ENCODE measurements at regions not wholly inside any gene's neighbourhood (a gene's known extent, or its start where the extent isn't known, plus 50 kb on each side); places are given as distances from the start of the nearest gene placed in this dataset.
"Not testable (repeated sequence)": the region's sequence is repeated elsewhere in the genome, so short reads cannot be mapped to it uniquely, and the experiment has no call there.

DNA sequence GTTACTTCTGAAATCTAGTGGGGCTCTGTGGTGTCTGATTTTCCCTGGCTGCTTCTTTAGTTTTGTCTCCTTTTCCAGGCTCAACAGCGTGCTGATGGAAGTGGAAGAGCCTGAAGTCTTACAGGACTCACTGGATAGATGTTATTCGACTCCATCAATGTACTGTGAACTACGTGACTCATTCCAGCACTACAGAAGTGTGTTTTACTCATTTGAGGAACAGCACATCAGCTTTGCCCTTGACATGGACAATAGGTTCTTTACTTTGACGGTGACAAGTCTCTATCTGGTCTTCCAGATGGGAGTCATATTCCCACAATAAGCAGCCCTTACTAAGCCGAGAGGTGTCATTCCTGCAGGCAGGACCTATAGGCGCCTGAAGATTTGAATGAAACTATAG lies 51.1 kb downstream of the NBPF8 start:
- not testable (repeated sequence) for DNase-seq

DNA sequence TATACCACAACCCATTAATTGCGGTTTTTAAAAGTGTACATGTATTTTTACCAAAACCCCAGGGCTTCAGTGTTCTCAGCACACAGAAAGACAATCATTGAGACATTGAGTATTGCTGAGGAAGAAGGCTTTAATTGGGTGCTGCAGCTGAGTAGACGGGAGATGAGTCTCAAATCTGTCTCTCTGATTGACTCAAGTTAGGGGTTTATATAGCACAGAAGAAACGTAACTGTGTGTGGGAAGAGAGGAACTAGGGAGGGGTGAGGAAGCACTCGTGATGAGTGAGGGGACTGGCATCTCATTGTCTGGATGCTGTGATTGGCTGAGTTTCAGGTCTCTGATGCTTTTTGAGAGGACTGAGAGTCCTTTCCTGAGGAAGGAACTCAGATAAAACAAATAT lies 62.8 kb downstream of the NBPF8 start:
- DNase-seq, result not testable (repeated sequence)

DNA sequence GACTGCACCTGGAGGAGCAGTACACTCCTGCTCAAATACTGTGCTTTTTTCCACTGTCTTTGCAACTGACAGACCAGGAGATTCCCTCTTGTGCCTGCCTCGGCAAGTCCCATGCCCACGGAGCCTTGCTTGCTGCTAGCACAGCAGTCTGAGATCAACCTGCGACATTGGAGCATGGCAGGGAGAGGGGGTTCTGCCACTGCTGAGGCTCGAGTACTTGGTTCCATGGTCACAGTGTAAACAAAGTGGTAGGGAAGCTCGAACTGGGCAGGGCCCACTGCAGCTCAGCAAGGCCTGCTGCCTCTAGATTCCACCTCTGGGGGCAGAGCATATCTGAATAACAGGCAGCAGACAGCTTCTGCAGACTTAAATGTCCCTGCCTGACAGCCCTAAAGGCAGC lies 63.6 kb downstream of the NBPF8 start:
- DNase-seq, result not testable (repeated sequence)

DNA sequence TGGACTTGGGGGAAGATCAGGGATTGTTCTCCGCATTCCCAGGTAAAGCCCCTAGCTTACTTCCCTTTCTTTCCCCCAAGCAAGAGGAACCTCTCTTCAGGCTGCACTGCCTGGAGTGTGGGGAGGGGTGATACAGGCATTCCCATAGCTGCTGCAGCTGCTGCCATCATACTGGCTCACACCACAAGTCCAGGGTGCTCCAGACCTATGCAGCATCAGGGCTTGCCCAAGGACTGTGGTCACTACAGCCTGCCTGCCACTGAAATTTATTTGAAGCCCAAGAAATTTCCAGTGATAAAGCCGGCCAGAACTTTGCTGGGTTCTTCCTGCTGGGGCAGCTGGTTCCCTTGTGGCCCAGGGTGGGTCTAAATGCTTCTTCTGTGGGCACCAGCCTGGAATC lies 72.7 kb downstream of the NBPF8 start:
- DNase-seq, result not testable (repeated sequence)

DNA sequence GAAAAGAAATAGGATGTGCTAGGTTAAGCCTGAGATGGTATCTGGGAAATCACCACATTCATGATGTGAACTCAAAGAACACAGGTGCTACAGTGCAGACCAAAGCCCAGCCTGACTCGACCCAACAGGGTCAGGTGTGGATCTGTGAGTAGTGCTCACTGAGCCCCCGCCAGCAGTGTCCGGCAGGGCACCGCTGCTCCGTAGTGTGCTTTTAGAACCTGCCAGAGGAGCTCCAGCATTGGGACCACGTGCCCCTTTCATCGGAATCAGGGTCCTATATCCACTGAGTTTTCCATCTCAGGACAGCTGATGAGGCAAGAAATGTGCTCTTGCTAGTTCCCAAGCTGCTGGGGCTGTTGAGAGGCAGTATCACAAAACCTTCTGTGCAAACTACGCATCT lies 74.4 kb downstream of the NBPF8 start:
- DNase-seq, result not testable (repeated sequence)

DNA sequence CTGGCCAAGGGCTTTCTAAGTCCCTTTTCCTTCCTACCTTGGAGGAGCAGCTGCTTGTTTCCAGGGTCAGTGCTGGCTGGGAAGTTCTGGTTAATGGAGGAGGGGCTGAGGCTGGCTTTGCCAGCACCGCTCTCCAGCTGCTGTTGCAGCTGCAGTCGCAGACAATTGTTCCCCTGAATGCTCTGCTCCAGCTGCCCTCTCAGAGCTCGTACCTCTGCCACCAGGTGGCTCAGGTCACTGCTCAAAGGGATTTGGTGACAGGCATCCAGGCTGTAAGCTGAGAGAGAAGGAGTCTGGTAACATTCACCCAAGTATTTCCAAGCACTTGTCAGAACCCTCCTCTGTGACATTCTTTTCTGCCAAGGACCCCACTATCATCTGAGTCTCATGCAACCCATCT lies 82.3 kb downstream of the NBPF8 start:
- DNase-seq, result not testable (repeated sequence)

DNA sequence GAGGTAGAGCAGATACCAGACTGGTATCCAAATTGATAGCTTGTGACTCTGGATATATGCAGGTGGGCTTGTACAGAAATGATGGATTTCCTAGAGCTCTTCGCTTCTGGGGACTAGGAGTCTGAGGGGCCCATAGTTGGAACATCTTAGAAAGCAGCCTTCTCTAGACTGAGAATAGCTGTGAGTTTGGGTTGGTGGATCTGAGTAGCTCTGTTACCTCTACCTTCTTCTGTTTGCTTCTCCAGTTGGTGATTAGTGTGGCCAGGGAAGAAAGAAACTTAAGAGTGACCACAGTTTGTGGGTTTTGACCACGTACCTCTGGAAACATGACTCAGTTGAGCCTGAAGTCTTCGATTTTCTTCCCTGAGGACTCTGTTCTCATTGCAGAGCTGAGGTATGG lies 88.4 kb downstream of the NBPF8 start:
- not testable (repeated sequence) for DNase-seq

DNA sequence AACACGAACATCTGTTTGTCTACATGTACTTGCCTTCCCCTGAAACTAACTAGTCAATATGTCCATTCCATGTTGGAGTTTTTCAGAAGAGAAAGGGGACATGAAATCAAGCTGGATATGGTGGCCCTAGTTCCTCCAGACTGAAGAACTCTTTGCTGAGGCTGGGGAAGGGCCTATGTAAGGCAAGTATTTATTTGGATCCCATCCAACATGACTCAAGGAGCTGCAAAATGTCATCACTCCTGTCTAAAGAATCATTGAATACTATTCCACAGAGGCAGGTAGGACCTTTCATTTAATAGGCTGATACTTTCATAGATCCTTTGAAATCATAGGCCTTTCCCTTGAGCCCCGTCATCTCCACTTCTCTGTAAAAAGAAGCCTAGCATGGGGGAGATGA lies 91.5 kb downstream of the NBPF8 start:
- not testable (repeated sequence) for DNase-seq

DNA sequence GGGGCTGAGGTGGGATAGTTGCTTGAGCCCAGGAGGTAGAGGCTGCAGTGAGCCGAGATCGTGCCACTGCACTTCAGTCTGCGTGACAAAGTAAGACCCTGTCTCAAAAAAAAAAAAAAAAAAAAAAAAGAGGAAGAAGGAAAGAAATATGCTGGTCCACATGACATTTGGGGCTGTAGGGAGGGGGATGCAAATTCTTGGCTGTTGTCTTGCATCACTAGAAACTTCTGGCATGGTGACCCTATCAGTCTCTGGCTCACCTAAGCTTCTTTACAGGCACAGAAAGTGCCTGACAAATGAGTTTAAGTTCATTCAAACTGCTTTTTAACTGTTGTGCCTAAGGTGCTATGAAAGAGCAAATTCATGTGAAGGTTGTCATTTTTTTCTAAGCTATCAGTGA lies 93.5 kb downstream of the NBPF8 start:
- DNase-seq, result not testable (repeated sequence)

DNA sequence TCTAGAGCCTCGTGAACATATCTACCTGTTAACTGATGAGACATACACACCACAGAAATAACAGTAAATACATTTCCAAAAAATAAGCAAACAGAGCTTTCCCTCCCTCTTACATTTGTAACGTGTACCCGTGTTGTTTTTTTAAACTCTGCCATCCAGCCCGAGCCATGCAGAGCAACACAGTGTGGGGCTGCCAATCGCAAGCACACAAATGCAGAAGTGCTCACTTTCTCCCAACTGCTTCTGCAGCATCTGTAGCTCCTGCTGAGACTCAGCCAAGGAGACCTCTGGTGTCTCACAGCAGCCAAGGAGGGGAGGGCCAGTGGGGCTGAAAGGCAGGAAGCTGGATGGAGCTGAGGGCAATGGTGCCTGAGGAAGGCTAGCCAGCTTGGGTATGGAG lies 94.4 kb downstream of the NBPF8 start:
- DNase-seq, result not testable (repeated sequence)

DNA sequence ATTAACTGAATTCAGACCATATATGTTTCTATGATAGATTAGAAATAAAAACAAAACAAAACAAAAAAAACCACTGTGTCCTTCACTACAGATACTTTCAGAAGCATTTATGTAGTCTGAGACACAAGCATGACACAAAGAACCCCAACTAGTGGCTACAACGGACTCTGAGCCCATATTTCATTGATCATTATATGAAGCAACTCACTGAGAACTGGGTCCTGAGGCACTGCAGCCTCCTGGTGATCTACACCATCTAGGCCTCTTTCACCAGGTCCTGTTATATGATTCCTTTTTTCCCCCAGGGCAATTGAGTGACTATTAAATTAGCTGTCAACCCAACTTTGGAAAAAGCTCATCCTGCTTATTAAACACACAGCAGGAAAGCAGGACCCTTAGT lies 98.3 kb downstream of the NBPF8 start:
- DNase-seq, result not testable (repeated sequence)

DNA sequence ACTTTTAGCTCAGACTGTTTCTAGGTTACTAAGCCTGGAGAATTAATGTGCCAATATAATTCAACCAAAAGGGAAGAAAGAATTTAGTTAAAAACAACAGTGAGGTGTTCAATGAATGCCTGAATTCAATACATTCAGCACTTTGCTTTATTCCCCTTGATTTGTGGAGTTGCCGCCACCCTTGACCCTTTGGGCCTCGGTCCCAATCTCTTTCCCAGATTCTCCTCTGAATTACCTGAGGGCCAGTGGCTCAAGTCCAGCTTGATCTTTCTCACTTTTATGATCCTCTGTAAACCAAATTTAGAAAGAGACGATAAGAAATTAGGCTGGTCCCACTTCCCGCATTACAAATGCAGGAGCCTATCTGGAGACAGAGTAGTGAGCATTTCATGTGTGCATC lies 98.7 kb downstream of the NBPF8 start:
- not testable (repeated sequence) for DNase-seq

DNA sequence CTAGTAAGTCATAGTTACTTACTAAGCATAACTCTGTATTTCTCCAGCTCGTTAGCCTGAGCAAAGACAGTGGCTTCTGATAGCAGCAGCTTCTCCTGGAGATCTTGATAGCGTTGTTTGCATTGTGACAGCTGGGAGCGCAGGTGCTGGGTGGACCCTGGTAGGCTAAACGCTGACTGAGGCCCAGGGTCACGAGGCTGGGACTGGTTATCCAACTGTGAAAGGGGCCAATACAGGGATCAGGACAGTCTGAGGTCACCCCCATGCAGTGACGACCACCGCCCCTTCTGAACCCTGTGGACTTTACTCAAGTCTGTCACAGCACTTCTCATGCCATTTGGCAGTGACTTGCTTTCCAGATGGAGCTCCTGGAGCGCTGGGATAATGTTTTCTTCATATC lies 104.4 kb downstream of the NBPF8 start:
- not testable (repeated sequence) for DNase-seq

DNA sequence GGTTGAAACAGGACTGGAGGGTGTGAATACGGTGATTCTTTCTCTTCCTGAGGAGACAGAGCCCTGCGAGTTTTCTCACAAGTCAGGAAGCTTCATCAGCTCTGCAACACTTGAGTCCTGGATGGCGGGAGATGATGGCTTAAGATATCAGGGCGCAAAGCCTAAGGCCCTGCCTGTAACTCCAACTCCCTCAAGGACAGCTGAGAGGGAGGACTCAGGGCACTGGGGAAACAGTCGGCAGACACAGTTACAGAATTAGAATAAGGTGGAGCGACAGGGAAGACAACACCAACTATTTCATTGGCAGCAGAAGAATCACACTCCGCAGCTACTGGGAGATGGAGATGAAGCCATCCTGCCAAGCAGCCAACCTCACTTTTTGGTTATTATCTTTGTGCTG lies 109.6 kb downstream of the NBPF8 start:
- DNase-seq, result not testable (repeated sequence)

DNA sequence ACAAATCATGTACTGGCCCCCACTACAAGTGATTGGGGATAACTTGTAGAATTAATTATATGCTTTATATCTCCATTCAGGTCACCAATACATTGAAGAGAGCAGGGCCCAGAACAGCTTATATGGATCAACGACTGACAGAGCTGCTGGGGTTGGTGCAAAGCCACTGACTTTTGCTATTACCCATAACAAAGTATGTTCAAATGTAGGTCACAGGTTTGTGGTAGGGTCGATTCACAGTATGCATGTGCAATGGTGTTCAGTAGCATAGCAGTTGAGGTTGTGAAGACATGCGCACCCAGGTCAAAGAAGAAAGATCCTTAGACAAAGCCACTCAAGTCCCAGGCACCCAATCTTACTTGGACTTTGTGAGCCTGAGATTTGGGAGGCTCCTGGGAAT lies 110.6 kb downstream of the NBPF8 start:
- DNase-seq, result not testable (repeated sequence)

DNA sequence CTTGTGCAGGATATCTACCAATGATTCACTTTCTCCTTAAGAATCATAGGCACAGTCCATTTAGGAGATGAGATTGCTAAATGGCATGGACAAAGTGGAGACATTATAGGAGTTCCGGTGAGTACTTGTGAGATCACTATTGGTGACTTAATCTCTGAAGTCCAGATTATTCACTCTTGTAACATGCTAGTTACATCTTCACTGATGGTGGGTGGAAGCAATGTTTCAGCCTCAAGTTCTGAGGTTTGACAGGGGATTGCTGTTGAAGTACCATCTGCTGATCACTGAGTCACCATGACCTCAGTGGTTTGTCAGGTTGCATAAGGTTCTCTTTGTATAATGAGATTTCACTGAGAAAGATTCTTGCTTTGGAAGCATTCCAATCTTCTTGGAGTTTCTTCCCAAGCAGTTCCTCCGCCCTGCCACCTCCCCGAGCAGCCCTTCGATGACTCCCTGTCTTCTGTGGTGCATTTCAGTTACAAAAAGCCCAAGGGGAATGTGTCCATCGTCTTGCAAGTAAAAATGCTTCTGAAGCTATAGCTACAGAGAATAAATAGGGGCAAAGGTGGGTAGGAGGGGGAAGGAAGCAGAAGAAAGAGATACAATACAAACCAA lies 114.7 kb downstream of the NBPF8 start:
- DNase-seq, result not testable (repeated sequence)

DNA sequence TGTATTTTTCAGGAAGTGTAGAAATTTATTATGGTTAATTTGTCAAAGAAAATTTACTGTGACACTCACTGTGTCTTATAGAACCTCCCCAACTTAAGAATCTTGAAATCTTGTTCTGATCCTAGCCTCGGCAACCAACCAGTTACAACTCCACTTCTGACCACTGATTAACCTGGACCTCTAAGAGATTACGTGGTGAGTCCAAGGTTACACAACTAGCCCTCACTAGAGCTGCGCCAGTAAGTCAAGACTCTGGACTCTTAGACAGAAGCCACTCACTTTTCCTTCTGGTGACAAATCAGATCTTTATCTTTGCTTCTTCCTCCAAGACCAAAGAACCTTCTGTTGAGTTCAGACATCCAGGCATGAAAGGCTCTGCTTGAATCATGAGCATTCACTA lies 116.6 kb downstream of the NBPF8 start:
- not testable (repeated sequence) for DNase-seq

DNA sequence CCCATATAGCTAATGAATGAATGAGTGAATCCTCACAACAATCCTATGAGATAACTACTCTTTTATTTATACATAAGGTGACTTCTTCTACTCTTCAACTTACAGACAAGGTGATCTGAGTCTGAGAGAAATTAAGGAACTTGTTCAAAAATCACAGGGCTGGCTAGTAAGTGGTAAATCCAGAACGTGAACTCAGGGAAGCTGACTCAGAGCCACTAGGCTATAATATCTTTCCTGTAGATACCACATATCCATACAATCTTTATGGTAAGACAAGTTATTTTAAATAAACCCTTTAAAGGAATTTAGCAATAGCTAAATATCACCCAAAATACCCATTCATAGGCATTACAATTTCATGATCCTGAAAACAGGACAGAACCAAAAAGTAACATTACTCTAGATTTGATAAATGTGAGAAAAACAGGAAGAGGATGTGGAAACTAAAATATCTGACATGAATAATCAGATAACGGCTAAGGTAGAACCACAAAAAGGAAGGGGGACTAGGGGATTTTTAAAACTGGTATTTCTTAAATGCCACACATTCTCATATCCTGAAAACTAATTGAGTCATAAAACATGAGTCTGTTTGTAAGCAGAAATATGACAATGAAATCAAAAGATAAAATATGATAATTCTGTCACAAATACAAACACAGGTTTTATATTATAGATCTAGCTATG lies 119.7 kb downstream of the NBPF8 start:
- not testable (repeated sequence) for DNase-seq

DNA sequence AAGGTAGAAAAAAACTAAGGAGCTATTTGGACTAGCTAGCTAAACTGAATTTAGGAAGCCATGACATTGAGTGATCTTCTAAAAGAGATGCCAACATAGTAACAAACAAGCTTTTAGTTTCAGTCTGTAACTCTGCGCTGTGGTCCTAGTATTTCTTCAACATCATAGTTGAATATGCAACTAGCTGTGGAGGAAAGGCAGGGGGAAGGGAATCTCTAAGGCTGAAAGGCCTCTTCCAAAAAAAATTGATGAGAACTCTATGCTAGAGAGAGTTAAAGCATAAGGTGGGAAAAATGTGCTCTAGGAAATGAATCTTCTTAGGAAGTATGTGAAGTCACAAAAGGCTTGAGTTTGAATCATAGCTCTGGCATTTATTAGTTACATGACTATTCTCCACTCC lies 120.2 kb downstream of the NBPF8 start:
- DNase-seq, result not testable (repeated sequence)

DNA sequence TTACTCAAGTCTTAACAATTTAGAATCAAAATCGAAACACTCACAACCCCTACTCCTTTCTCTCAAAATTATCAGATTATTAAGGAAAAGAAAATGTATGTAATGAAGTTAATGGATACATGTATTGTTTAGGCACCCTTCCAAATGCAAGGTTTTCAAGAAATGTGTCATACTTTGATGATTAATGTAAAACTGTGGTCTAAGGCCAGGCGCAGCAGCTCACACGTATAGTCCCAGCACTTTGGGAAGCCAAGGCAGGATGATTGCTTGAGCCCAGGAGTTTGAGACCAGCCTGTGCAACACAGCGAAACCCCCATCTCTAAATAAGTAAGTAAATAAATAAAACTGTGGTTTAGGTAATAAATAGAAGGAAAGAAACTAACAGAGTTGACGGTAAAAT lies 126.6 kb downstream of the NBPF8 start:
- not testable (repeated sequence) for DNase-seq

DNA sequence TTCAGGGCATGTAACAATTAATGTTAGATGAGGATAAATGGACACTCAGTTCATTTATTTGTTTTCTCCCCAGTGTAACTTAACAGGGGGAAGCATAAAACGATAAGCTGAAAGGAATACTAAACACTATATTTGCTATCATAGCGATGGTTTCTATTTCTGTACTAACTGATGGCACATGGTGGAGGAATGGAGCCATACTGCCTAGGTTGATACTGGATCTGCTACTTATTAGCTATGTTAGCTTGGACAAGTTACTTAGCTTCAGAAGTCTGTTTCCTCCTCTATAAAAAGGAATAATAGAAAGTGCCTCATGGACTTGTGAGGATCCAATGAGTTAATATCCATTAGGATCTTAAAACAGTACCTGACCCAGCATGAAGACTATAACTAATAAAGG lies 127.5 kb downstream of the NBPF8 start:
- DNase-seq, result not testable (repeated sequence)

DNA sequence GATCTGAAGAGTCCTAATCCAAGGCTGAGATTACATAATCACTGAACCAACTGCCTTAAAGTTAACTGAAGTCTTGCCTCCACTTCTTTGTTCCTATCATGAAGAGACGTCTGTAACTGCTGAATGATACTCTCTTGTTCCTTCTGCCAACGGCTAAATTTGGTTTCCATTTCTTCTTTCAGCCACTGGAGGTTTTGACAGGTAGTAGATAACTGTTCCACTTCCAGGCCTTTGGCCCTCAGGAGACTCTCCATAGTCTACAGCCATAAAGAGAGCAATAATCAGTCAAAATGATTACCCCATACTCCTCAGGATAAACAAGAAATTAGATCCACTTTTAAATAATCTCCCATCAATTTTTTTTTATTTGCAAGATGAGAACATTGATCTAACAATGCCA lies 128.1 kb downstream of the NBPF8 start:
- not testable (repeated sequence) for DNase-seq

DNA sequence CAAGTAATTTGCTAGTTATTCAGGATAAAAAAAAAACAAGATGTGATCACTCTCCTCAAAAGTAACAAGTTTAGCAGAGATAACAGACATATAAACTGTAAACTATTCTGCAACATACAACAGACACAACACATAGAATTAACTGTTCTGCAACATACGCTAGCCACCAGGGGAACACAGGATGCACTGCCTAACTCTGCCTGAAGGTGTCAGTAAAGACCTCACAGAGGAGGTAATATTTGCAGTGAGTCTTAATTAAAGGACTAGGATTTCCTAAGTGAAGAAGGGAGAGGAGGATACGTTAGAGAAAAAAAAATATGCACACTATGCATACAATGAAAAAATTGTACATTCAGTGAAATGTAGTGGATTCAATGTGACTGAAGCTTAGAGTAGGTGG lies 129.6 kb downstream of the NBPF8 start:
- DNase-seq, result not testable (repeated sequence)

DNA sequence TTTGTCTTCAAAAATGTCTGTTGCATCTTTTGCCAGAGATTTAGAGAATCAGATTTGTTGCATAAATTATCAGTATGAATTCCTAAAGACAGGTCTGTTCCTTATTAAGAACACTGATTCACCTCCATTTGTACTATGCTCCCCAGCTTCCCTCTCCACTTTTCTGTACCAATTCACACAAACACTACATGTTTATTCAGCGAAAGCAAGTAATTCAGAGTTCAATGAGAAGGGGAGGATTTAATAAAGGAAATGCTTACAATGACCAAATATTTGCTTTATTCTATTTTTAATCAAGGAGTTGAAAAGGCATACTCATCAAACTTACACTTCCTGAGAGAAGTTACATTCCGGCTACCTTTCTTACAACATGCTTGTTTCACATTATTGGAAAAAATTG lies 135.5 kb downstream of the NBPF8 start:
- not testable (repeated sequence) for DNase-seq

Measured in occipital lobe (tissue), 1 donor.